Daoy (cell line): ENCODE measurements at regions not wholly inside any gene's neighbourhood (a gene's known extent, or its start where the extent isn't known, plus 50 kb on each side); places are given as distances from the start of the nearest gene placed in this dataset.
A peak's percentile ranks its signal among the peaks of the same experiment; 100 is the strongest.
"Not testable (repeated sequence)": the region's sequence is repeated elsewhere in the genome, so short reads cannot be mapped to it uniquely, and the experiment has no call there.

Source experiments
- DNase-seq: peaks from one replicate; pipeline ENCODE4 v3.0.0-alpha.2; 2015; ENCODE audit warnings: low read depth

DNA sequence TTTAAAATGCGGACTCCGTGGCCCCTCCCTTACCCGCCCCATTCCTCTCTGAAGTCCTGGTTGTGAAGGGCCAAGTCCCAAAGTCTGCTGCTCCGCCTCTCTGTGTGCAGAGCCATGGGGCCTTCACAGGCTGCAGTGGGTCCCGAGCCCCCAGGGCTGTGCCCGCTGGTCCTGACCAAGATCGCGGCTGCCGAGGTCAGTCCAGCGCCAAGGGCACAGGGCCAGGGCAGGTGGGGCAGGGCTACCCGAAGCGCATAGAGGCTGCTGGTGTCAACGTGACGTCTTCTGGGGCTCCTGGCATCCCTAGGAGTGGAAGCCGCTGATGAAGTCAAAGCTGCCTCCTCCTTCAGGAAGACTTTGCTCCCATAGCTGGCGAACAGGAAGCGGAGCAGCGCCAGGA lies 858.8 kb downstream of the TUBA3C start:
- not testable (repeated sequence) for DNase-seq

DNA sequence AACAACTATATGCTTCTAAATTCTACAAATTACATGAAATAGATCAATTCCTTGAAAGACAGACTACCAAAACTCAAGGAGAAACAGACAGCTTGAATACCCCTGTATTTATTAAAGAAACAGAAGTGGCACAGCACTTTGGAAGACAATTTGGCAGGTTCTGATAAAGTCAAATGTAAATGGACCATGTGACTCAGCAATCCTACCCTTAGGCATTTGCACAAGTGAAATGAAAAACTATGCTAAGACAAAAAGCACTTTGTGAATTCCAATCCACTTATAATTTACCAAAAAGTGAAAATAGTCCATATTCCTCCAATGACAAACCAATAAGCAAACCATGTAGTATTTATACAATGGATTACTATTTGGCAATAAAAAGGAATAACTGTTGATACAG lies 862.0 kb downstream of the TUBA3C start:
- DNase-seq: not testable (repeated sequence)

DNA sequence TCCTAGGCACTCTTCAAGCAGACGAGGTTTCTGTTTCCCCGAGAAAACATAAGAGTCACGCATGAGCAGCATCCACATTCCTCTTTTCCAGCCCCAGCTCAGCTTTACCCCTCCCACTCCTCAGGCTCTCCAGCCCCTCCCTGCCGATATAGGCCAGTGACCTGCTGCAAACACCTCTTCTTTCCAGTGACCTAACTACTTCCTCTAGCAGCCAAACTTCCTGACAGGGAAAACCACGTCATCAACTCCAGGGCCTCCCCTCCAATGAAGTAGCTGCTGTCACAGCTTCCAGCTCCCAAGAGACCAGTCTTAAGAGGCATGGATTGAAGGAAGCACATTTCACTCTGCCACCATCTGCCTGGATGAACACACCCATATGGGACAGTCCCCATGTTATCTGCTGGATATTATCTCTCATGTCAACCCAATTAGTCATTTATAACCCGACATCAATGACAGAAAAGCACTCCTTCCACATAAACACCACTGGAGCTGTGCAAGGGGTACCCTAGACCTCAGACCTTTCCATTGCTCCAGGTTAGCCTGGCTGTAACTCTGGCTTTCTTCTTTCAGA lies 878.3 kb downstream of the TUBA3C start:
- DNase-seq: not testable (repeated sequence)

DNA sequence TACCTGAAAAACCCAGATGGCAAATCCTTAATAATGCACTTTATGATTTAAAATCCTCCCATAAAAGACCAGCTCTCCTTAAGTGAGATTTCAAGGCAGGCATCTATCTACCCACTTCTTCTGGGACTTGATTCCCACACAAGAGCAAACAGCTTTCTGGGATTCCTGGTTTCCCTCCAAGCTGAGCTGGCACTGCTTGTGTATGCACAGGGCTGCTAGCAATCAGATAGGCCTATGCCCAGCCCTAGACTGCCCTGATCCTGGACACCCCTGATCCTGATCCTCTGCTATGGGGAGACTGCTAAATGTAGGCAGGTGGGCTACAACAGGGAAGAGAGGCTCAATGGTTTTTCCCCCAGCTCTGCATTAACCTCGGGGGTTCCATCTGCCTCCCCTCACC lies 880.7 kb downstream of the TUBA3C start:
- DNase-seq: not testable (repeated sequence)

DNA sequence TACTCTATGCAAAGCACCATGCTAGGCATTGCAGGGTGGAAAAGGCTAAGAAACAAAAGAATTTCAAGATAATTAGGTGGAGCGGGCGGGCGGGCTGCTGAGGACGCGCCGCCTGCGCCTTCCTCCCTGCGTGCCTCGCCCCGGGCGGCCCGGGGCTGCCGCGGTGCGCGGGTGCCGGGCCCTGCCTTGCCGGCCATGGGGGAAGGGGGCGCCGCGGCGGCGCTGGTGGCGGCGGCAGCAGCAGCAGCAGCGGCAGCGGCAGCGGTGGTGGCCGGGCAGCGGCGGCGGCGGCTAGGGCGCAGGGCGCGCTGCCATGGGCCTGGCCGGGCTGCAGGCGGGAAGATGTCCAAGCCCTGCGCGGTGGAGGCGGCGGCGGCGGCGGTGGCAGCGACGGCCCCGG lies 884.3 kb downstream of the TUBA3C start:
- DNase-seq: not testable (repeated sequence)

DNA sequence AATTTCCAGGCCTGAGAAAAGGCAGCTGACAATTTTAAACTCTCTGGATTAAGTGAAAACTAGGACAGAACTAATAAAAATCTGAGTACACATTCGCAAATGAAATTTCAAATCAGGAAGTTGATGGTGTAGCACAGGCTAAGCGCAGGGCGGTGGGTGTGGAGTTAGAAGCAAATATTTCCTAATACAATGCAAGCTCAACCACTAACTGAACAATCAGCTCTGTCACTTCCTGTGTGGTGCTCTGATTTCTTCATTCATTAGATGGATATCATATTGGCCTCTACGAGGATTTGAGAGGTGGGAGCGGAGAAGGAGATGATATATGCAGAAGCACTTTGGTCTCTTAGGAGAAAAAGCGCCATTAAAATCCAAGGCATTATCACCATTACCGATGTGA lies 885.0 kb downstream of the TUBA3C start:
- not testable (repeated sequence) for DNase-seq

DNA sequence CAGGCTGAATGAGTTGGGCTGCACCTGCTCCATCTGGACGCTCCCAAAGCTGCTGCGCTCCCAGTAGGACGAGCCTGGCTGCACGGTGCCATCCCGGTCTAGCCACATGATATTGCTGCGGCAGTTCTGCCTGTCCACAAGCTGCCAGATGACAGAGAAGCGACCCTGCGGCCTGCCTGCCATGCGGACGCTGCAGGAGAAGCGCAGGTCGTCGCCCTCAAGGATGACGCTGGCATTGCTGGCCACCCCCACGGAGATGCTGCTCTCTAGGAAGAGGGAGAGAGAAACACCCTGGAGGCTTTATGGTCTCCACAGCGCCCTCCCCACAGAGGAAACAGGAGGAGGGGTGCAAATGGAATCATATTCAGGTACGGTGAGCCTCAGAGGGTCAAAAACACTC lies 887.3 kb downstream of the TUBA3C start:
- DNase-seq: not testable (repeated sequence)

DNA sequence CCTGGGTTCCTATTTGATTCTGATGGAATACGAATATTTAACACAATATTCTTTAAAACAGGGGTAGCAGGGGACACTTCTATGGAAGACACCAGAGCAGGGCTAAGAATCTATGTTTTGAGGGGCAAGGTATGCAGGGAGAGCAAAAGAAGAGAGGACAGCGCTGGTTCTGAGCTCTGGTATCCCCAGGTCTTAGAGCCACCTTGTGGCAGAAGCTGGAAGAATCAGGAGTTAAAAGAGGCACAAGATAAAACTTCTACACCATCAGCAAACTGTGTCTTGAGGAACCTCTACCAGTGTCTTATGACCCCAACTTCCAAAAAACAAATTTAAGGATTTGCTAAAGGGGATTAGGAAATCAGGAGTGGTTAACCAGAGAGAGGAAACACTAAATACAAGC lies 894.8 kb downstream of the TUBA3C start:
- DNase-seq: not testable (repeated sequence)

DNA sequence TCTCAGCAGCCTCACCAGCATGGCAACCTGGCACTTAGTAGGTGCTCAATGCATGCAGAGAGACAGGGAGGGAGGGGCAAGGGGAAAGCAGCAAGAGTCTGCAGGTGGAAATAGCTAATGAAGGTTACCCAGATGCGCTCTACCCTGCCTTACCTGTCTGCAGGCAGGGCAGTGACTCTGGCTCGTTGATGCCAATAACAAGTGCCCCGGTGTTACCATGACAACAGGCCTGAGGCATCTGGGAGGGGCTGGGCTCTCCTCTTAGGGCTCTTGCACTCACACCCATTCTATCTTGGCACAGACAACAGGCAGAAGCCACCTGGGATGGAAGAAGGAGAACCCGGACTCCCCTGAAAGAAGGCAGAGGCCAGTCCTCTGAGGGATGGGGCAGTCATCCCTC lies 896.0 kb downstream of the TUBA3C start:
- not testable (repeated sequence) for DNase-seq

DNA sequence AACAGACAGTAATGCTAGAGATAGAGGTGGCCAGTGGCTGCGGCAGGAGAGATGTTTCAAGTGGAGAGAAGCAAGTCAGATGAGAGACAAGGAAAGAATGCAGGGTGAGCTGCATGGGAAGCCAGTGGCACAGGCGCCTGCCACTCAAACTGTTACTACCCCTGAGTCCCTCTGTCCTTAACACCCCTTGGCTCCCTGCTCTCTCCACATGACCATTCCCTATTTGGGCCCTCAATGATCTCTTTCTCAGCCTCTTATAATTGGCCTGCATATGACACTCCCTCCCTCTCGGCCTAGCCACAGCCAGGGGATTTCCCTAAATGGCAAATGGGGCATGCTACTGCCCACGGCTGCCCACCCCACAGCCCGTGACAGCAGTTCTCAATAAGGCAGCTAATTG lies 897.6 kb downstream of the TUBA3C start:
- not testable (repeated sequence) for DNase-seq

DNA sequence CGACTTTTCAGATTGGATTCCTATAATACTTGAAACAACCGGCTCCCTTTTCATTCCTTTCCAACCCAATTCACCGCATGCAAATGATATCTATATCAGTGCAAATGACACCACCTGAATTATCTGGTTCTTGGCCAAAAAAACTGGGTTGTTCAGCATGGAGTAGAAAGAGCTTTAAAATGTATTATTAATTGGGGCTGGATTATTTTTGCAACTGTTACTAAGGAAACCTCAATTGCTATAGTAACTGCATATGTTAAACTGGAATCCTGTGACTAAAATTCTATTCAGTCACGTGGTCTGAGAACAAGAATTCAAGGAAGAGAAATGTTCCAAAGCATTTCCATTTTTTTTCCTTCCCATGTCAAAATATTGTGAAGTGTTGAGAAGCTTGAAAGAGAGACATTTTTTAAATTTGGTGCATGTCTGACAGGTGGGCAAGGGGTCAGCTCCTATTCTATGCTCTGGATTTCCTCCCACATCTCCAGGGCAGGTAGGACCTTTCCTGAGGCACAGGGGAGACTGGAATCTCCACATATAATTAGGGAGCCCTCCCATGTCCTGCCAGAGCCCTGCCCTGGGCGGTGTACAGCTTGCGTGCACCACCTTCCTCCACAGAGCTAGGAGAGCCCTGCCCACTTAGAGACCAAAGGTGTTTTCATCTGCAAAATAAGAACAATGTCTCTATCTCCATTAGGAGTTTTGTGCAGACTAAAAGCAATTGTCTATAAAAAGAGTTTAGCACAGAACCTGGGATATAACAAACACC lies 899.6 kb downstream of the TUBA3C start:
- not testable (repeated sequence) for DNase-seq

DNA sequence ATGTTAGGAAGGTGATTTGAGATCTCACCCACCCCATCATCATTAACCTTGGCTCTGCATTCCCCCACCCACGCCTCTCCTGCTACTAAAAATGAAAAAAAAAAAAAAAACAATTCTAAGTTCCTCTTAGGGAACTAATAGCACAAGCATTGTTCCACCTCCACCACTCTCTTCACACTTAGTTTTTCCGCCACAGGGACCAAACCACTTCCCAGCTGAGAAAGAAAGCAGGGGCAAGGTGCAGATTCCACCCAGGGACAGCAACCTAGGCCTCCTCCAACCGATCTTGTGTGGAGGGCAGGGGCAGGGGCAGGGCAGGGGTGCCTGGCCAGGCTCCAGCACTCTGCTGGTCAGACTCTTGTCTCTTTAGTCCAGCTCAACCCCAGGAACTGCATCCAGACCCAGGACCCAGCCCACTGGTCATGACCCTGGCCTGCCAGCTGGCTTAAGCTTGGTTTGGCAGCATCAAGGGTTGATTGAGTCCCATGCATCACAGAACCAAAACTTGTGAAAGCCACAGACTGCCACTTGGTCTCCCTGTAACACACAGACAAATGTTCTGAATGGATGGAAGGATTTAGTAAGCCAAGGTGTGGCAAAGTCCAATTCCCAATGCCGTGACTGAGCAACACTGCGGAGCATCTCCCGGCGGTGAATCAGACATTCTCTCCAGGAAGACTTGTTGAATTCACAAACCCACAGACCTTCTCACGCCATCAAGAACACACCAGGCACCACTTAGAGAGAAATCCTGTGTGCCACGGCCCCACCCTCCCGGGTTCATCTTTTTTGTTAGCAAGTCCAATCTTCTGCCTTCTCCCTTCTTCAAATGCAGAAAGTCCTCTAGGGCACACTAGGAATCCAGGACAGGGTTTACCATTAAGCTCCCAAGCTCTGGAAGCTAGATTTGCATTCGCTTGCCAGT lies 900.5 kb downstream of the TUBA3C start:
- DNase-seq: peak; percentile 76

DNA sequence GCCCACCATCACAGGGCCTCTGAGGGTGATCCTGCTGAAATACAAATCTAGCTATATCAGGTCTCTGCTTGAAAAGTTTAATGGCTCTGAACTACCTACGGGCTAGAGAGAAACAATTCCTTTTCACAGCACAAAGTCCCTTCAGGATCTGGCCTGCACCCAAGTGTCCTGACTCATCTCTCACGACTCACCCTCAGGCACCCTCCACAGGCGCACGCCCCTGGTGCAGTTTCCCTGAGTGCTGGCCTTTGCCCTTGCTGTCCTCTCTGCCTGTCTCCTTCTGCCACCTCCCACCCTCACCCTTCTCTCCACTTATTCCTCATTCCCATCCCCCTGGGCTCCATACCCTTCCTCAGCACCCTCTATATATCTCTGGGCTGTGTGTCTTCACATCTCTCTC lies 901.7 kb downstream of the TUBA3C start:
- peak; percentile 71 for DNase-seq

DNA sequence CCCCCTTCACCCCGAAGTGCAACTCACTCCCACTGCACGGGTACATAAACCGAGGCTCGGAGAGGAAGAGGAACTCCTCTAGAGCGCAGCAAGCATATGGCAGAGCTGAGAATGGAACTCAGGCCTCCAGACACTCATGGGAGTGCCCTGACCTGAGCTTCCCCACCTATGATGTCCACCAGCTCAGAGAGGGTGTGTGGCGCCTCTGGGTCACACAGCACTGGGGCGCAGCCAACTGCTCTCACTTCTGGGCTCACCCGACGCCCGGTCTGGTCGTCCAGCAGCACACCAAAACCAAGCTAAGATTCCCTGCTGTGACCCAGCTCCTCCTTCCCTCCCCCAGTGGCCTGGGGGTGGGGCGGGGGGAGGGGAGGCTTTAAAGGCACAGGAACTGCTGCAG lies 904.3 kb downstream of the TUBA3C start:
- not testable (repeated sequence) for DNase-seq

DNA sequence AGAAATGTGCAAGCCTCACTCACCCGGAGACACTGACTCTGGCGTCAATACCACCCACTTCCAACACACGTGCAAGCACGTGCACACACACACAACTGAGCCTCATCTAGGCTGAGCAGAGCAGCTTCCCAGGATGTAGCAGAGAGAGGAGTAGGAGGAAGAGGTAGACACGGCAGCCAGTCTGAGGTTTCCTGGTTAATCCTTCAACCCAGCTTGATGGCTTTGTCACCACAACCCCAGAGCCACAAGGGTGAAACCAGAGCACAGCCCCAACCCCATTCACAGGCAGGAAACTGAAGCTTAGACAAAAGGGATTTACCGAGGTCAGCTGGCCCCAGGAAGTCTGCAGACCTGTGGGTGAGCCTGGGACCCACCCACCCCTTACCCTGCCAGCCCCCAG lies 905.3 kb downstream of the TUBA3C start:
- DNase-seq: peak; percentile 28

DNA sequence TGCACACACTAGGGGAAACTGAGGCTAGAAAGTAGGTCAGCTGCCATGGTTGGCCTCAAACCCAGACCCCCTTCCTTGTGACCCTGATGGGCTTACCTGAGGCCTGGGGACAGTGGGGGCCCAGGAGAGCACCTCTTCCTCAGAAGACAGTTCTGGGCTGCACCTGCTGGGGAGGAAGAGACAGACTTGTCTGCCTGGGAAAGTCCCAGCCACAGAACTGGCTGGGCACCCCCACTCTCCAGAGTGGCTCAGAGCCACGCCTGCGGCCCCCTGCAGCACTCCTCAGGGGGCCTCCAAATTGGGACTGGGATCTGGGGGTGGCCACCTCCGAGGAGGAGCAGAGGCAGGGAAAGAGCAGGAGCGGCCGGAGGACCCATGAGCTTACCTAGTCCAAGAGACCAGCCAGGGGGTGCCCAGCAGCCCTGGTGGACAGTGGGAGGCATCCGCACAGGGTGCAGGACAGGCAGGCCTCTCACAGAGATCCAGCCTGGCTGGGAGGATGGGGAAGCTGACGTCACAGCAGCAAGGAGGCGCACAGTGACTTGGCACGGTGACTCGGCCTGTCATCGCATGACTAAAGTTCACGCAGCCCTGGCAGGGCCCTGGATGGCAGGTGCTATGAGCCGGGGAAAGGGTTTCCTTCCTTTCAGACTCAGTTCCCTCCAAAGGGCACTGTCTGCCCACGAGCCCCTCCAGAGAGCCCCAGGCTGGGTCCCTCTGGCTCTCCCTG lies 907.7 kb downstream of the TUBA3C start:
- DNase-seq: peak; percentile 30

DNA sequence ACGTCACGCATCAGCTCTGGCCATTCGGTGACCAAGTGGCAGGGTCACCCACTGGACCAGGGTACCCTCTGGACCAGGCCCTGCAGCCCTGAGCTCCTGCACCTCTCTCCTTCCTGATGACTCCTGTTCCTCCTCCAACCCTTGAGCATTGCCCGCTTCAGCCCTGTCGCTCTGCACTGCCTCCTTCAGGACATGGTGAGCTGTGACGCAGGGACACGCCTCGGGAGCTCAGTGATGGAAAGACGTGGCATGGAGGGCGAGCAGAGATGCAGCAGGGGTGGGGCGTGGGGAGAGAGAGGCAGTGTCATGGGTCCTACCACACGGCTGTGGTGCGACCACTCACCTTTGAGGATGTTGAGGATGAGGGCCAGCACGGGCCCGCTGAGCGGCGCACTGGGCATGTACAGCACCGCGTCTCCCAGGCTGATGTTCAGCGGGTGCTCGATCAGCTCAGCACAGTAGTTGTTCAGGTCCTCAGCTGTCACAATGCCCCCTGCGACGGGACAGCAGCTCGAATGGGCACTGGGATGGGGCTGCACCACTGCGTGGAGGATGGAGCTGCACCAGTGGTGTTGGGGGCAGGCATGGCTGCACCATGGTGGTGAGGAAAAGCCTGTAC lies 922.7 kb downstream of the TUBA3C start:
- DNase-seq: not testable (repeated sequence)

DNA sequence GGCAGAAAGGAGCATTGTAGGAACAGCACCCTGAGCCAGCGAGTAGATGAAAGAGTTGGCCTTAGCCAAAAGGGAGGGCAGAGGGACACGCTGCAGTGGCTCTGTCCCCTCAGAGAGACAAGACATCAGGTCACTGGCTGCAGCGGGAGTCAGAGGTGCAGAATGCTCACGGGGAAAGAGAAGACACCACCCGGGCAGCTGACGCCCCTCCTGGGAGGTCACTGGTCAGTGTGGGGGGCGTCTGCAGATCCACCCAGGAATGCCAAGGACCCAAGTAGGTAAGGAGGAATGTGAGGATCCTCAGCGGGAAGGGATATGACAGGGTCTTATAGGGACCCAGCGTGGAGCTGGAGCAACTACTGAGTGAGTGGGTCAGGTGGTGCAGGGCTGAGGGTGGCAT lies 923.9 kb downstream of the TUBA3C start:
- DNase-seq: not testable (repeated sequence)

DNA sequence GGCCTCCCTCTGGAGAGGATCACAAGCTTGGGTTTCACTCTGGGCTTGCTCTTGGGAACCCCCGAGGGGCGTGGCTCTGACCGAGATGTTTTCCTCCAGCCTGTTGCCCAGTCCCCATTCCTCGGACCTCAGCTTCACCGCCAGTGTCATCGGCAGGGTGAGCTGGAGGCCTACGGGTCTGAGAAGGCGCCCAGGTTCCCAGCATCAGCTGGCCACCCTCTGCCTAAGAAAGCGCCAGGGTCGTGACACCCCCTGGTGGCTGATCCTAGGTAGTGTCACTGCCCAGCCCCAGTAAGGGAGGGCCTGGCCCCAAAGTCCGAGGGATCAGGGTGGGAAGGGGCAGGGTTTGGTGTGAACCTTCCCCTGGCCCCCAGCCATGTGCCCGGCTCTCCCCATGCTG lies 928.8 kb downstream of the TUBA3C start:
- peak; percentile 10 for DNase-seq

DNA sequence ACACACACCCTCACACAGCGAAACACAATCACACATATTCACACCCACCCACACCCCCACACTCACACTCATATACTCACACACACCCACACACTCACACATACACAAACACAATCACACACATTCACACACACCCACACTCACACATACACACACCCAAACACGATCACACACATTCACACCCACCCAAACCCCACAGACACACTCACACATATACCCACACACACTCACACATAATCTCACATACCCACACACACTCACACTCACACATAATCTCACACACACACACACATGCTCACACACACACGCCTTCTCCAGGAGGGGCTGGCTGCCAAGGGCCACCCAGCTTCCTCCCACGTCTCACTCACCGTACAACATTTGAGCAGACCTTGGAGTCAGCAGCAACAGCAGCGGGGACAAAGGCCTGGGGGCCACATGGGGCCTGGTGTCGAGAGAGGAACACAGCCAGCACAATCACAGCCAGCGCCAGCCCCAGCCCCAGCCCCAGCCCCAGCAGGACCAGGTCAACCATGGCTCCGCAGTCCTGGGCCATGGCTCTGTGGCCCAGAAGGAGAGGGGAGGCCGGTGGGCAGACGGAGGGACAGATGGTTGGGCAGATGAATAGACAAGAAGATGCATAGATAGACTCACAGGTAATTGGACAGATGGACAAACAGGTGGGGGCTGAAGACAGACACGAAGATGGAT lies 932.9 kb downstream of the TUBA3C start:
- DNase-seq: not testable (repeated sequence)

DNA sequence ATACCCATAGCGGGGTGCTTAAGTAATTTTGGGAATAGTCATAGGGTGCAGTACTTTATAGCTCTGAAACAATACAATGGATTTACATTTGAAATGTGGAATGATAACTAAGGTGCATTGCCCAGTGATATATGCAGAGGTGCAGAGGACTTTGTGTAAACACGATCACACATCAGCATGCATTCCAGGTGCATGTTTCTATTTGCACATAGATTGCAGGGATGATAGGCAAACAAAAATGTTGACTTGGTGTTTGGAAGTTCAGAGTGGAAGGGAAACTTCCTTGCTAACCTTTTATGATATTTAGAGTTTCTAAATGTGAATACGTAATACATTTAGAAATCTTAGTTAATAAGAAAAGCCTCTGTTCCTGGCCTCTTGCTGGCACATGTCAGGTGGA lies 941.5 kb downstream of the TUBA3C start:
- DNase-seq: not testable (repeated sequence)
